GM19397 (cell line): ENCODE measurements at regions not wholly inside any gene's neighbourhood (a gene's known extent, or its start where the extent isn't known, plus 50 kb on each side); places are given as distances from the start of the nearest gene placed in this dataset.
"Not testable (repeated sequence)": the region's sequence is repeated elsewhere in the genome, so short reads cannot be mapped to it uniquely, and the experiment has no call there.

Experiments used
- ATAC-seq: cut with Tn5 transposase; IDR thresholded peaks from one replicate; pipeline ENCODE4 v1.9.1; 2021; ENCODE audit warnings: mild to moderate bottlenecking, moderate library complexity; ENCODE audit not compliant: unreplicated experiment

- ATAC-seq, result no peak
These were observed 228.7 kb upstream of the ZNF385D start for GRCh38 chr3:21979706-21980105.

- ATAC-seq, result no peak
These were observed 238.5 kb upstream of the ZNF385D start for GRCh38 chr3:21989341-21990042.

- no peak for ATAC-seq
These were observed 240.1 kb upstream of the ZNF385D start for GRCh38 chr3:21991061-21991460.

- ATAC-seq, result no peak
These were observed 244.1 kb upstream of the ZNF385D start for GRCh38 chr3:21995079-21995607.

GRCh38 chr3:22007368-22007767 is 256.4 kb upstream of the ZNF385D start:
- ATAC-seq, result no peak

- ATAC-seq, result no peak
These were observed 260.0 kb upstream of the ZNF385D start for GRCh38 chr3:22010997-22011396.

- ATAC-seq, result no peak
These were observed 261.5 kb upstream of the ZNF385D start for GRCh38 chr3:22012471-22012870.

GRCh38 chr3:22013641-22014040 is 262.6 kb upstream of the ZNF385D start:
- ATAC-seq, result no peak

GRCh38 chr3:22016197-22016596 is 265.2 kb upstream of the ZNF385D start:
- no peak for ATAC-seq

GRCh38 chr3:22024638-22025037 is 273.6 kb upstream of the ZNF385D start:
- ATAC-seq, result not testable (repeated sequence)

- ATAC-seq, result no peak
These were observed 278.5 kb upstream of the ZNF385D start for GRCh38 chr3:22029480-22029879.

GRCh38 chr3:22039161-22039560 is 288.2 kb upstream of the ZNF385D start:
- ATAC-seq, result no peak

GRCh38 chr3:22040150-22040549 is 289.1 kb upstream of the ZNF385D start:
- ATAC-seq, result no peak

GRCh38 chr3:22045882-22046281 is 294.9 kb upstream of the ZNF385D start:
- ATAC-seq, result no peak

- ATAC-seq, result no peak
These were observed 312.5 kb upstream of the ZNF385D start for GRCh38 chr3:22063500-22063899.

- ATAC-seq, result no peak
These were observed 317.6 kb upstream of the ZNF385D start for GRCh38 chr3:22068619-22069018.

GRCh38 chr3:22088204-22088603 is 337.2 kb upstream of the ZNF385D start:
- ATAC-seq, result no peak

GRCh38 chr3:22089284-22089683 is 338.3 kb upstream of the ZNF385D start:
- ATAC-seq, result peak; percentile 92

GRCh38 chr3:22091329-22091728 is 340.3 kb upstream of the ZNF385D start:
- ATAC-seq, result no peak

GRCh38 chr3:22098021-22098420 is 347.0 kb upstream of the ZNF385D start:
- no peak for ATAC-seq

- no peak for ATAC-seq
These were observed 350.3 kb upstream of the ZNF385D start for GRCh38 chr3:22101351-22101750.

- no peak for ATAC-seq
These were observed 350.8 kb upstream of the ZNF385D start for GRCh38 chr3:22101811-22102210.

- ATAC-seq, result no peak
These were observed 352.4 kb upstream of the ZNF385D start for GRCh38 chr3:22103423-22103822.
